Nephron progenitor cell (in vitro differentiated cells): ENCODE measurements at regions not wholly inside any gene's neighbourhood (a gene's known extent, or its start where the extent isn't known, plus 50 kb on each side); places are given as distances from the start of the nearest gene placed in this dataset.

ENCODE experiments used
- DNase-seq: peaks from one replicate; pipeline ENCODE4 v3.0.0; 2021
- H3K27ac Mint-ChIP-seq: 2 replicates; pipeline ENCODE4 v1.8.0; 2021; ENCODE audit warnings: mild to moderate bottlenecking, moderate library complexity, mixed read lengths
- H3K27me3 Mint-ChIP-seq: 2 replicates; pipeline ENCODE4 v1.8.0; 2021; ENCODE audit warnings: mild to moderate bottlenecking, low read depth, mixed read lengths; ENCODE audit not compliant: poor library complexity
- H3K36me3 Mint-ChIP-seq: 2 replicates; pipeline ENCODE4 v1.8.0; 2021; ENCODE audit warnings: low read depth, mixed read lengths
- H3K4me1 Mint-ChIP-seq: 2 replicates; pipeline ENCODE4 v1.8.0; 2021; ENCODE audit warnings: mixed read lengths
- H3K4me3 Mint-ChIP-seq: 2 replicates; pipeline ENCODE4 v1.8.0; 2021; ENCODE audit warnings: mild to moderate bottlenecking, moderate library complexity, mixed read lengths
- H3K9me3 Mint-ChIP-seq: 2 replicates; pipeline ENCODE4 v1.8.0; 2021; ENCODE audit warnings: mild to moderate bottlenecking, moderate library complexity, mixed read lengths
- CTCF ChIP-seq: fragments of 200-600 bp; sonication (generic); IDR thresholded peaks from 2 replicates; pipeline ENCODE4 v1.5.0; 2021; ENCODE audit warnings: antibody characterized with exemption

- H3K4me3 Mint-ChIP-seq, result no peak overlapping the region
- H3K27me3 Mint-ChIP-seq, result peaks cover 5% of the 10 kb centered on the region
- H3K36me3 Mint-ChIP-seq, result no peaks in the 10 kb centered on the region
- no peak overlapping the region for H3K27ac Mint-ChIP-seq
- H3K4me1 Mint-ChIP-seq, result peaks cover 11% of the 10 kb centered on the region
- H3K9me3 Mint-ChIP-seq, result no peaks in the 10 kb centered on the region
- no peak for DNase-seq
- TF ChIP-seq CTCF, result no peak
These were observed 564.0 kb upstream of the GCFC2 start for GRCh38 chr2:76274676-76275075.

- no peak overlapping the region for H3K27ac Mint-ChIP-seq
- H3K27me3 Mint-ChIP-seq, result peaks cover 5% of the 10 kb centered on the region
- no peak for DNase-seq
- H3K9me3 Mint-ChIP-seq, result no peaks in the 10 kb centered on the region
- peaks cover 11% of the 10 kb centered on the region for H3K4me1 Mint-ChIP-seq
- no peak for TF ChIP-seq CTCF
- H3K36me3 Mint-ChIP-seq, result no peaks in the 10 kb centered on the region
- no peak overlapping the region for H3K4me3 Mint-ChIP-seq
These were observed 563.4 kb upstream of the GCFC2 start for GRCh38 chr2:76274160-76274559.

GRCh38 chr2:76270096-76270710 is 559.5 kb upstream of the GCFC2 start:
- H3K27me3 Mint-ChIP-seq, result peaks cover 5% of the 10 kb centered on the region
- H3K27ac Mint-ChIP-seq, result no peak overlapping the region
- DNase-seq, result no peak
- H3K9me3 Mint-ChIP-seq, result no peaks in the 10 kb centered on the region
- H3K36me3 Mint-ChIP-seq, result no peaks in the 10 kb centered on the region
- H3K4me1 Mint-ChIP-seq, result peaks cover 5% of the 10 kb centered on the region
- no peak for TF ChIP-seq CTCF
- H3K4me3 Mint-ChIP-seq, result no peak overlapping the region

- Mint-ChIP-seq H3K27ac (no peak overlapping the region), H3K27me3 (peaks cover 5% of the 10 kb centered on the region), H3K36me3 (no peaks in the 10 kb centered on the region), H3K4me3 (no peak overlapping the region), H3K4me1 (peaks cover 5% of the 10 kb centered on the region), H3K9me3 (no peaks in the 10 kb centered on the region)
- no peak for TF ChIP-seq CTCF
- no peak for DNase-seq
These were observed 558.3 kb upstream of the GCFC2 start for GRCh38 chr2:76268902-76269620.

- Mint-ChIP-seq H3K27me3 (peaks cover 5% of the 10 kb centered on the region), H3K9me3 (no peaks in the 10 kb centered on the region), H3K36me3 (no peaks in the 10 kb centered on the region), H3K4me3 (no peak overlapping the region), H3K4me1 (peaks cover 5% of the 10 kb centered on the region), H3K27ac (no peak overlapping the region)
- DNase-seq, result no peak
- no peak for TF ChIP-seq CTCF
These were observed 557.8 kb upstream of the GCFC2 start for GRCh38 chr2:76268484-76268883.

GRCh38 chr2:76257802-76258201 is 547.1 kb upstream of the GCFC2 start:
- DNase-seq, result no peak
- Mint-ChIP-seq H3K9me3 (no peaks in the 10 kb centered on the region), H3K27ac (no peak overlapping the region), H3K36me3 (no peaks in the 10 kb centered on the region), H3K4me3 (no peak overlapping the region), H3K27me3 (peaks cover 4% of the 10 kb centered on the region), H3K4me1 (no peaks in the 10 kb centered on the region)
- TF ChIP-seq CTCF, result no peak
